Duodenal mucosa (tissue), 2 donors: ENCODE measurements at regions not wholly inside any gene's neighbourhood (a gene's known extent, or its start where the extent isn't known, plus 50 kb on each side); places are given as distances from the start of the nearest gene placed in this dataset.

Experiments
- H3K27ac ChIP-seq: one replicate; pipeline ENCODE4 v1.7.0; 2013; ENCODE audit warnings: low read depth, low read length
- H3K27me3 ChIP-seq, 2 donors: one replicate each; pipeline ENCODE4 v1.7.0; 2013; ENCODE audit warnings: low read length in 2 of 2, control low read depth in 1 of 2; ENCODE audit not compliant: insufficient read depth in 2 of 2, control insufficient read depth in 1 of 2
- H3K36me3 ChIP-seq, 2 donors: one replicate each; pipeline ENCODE4 v1.7.0; 2013; ENCODE audit warnings: low read length in 2 of 2, control low read depth in 1 of 2; ENCODE audit not compliant: insufficient read depth in 2 of 2, control insufficient read depth in 1 of 2
- H3K4me1 ChIP-seq, 2 donors: one replicate each; pipeline ENCODE4 v1.7.0; 2013; ENCODE audit warnings: low read length in 2 of 2, control low read depth in 1 of 2; ENCODE audit not compliant: insufficient read depth in 2 of 2, control insufficient read depth in 1 of 2
- H3K4me3 ChIP-seq, 2 donors: one replicate each; pipeline ENCODE4 v1.7.0; 2013; ENCODE audit warnings: low read length in 2 of 2, low read depth in 1 of 2
- H3K9ac ChIP-seq, 2 donors: one replicate each; pipeline ENCODE4 v1.7.0; 2013; ENCODE audit warnings: low read length in 2 of 2, low read depth in 1 of 2
- H3K9me3 ChIP-seq, 2 donors: one replicate each; pipeline ENCODE4 v1.7.0; 2013; ENCODE audit warnings: low read length in 2 of 2, control low read depth in 1 of 2; ENCODE audit not compliant: control insufficient read depth in 1 of 2

- H3K4me1 ChIP-seq = no peaks in the 10 kb centered on the region
- H3K9me3 ChIP-seq = no peaks in the 10 kb centered on the region
- no peaks in the 10 kb centered on the region for H3K27me3 ChIP-seq
- H3K9ac ChIP-seq = no peak overlapping the region
- no peak overlapping the region for H3K27ac ChIP-seq
- H3K4me3 ChIP-seq = no peak overlapping the region
- no peaks in the 10 kb centered on the region for H3K36me3 ChIP-seq
These were observed 190.0 kb downstream of the PTPN20 start for GRCh38 chr10:47101196-47101595.

GRCh38 chr10:47101807-47102206 is 190.6 kb downstream of the PTPN20 start:
- no peaks in the 10 kb centered on the region for H3K4me1 ChIP-seq
- H3K9me3 ChIP-seq = no peaks in the 10 kb centered on the region
- no peaks in the 10 kb centered on the region for H3K36me3 ChIP-seq
- H3K4me3 ChIP-seq = no peak overlapping the region
- H3K27me3 ChIP-seq = no peaks in the 10 kb centered on the region
- H3K27ac ChIP-seq = no peak overlapping the region
- H3K9ac ChIP-seq = no peak overlapping the region

- Histone ChIP-seq H3K9me3 (no peaks in the 10 kb centered on the region), H3K4me1 (no peaks in the 10 kb centered on the region), H3K4me3 (no peak overlapping the region), H3K27me3 (no peaks in the 10 kb centered on the region), H3K27ac (no peak overlapping the region), H3K9ac (no peak overlapping the region), H3K36me3 (no peaks in the 10 kb centered on the region)
These were observed 192.9 kb downstream of the PTPN20 start for GRCh38 chr10:47104151-47104605.

GRCh38 chr10:47104786-47105385 is 193.7 kb downstream of the PTPN20 start:
- Histone ChIP-seq H3K4me3 (no peak overlapping the region), H3K9ac (no peak overlapping the region), H3K36me3 (no peaks in the 10 kb centered on the region), H3K4me1 (no peaks in the 10 kb centered on the region), H3K27ac (no peak overlapping the region), H3K27me3 (no peaks in the 10 kb centered on the region), H3K9me3 (no peaks in the 10 kb centered on the region)

- no peaks in the 10 kb centered on the region for H3K36me3 ChIP-seq
- H3K9me3 ChIP-seq = no peaks in the 10 kb centered on the region
- no peak overlapping the region for H3K9ac ChIP-seq
- no peak overlapping the region for H3K4me3 ChIP-seq
- no peaks in the 10 kb centered on the region for H3K27me3 ChIP-seq
- no peaks in the 10 kb centered on the region for H3K4me1 ChIP-seq
- H3K27ac ChIP-seq = no peak overlapping the region
These were observed 192.8 kb upstream of the GDF10 start for GRCh38 chr10:47107007-47107747.

GRCh38 chr10:47109906-47110305 is 190.1 kb upstream of the GDF10 start:
- Histone ChIP-seq H3K4me3 (no peak overlapping the region), H3K4me1 (no peaks in the 10 kb centered on the region), H3K9ac (no peak overlapping the region), H3K27ac (no peak overlapping the region), H3K9me3 (no peaks in the 10 kb centered on the region), H3K27me3 (no peaks in the 10 kb centered on the region), H3K36me3 (no peaks in the 10 kb centered on the region)

GRCh38 chr10:47111329-47111862 is 188.6 kb upstream of the GDF10 start:
- Histone ChIP-seq H3K4me1 (no peaks in the 10 kb centered on the region), H3K9ac (no peak overlapping the region), H3K27me3 (no peaks in the 10 kb centered on the region), H3K4me3 (no peak overlapping the region), H3K36me3 (no peaks in the 10 kb centered on the region), H3K27ac (no peak overlapping the region), H3K9me3 (no peaks in the 10 kb centered on the region)

- no peaks in the 10 kb centered on the region for H3K4me1 ChIP-seq
- peaks cover 0 to 3% of the 10 kb centered on the region in 2 donors for H3K27me3 ChIP-seq
- no peak overlapping the region for H3K9ac ChIP-seq
- no peaks in the 10 kb centered on the region for H3K9me3 ChIP-seq
- H3K4me3 ChIP-seq = no peak overlapping the region
- H3K36me3 ChIP-seq = no peaks in the 10 kb centered on the region
- no peak overlapping the region for H3K27ac ChIP-seq
These were observed 187.4 kb upstream of the GDF10 start for GRCh38 chr10:47112612-47113011.

GRCh38 chr10:47113907-47114500 is 186.0 kb upstream of the GDF10 start:
- H3K4me1 ChIP-seq = no peaks in the 10 kb centered on the region
- H3K27ac ChIP-seq = no peak overlapping the region
- peaks cover 0 to 3% of the 10 kb centered on the region in 2 donors for H3K27me3 ChIP-seq
- no peak overlapping the region for H3K4me3 ChIP-seq
- no peak overlapping the region for H3K9ac ChIP-seq
- H3K36me3 ChIP-seq = no peaks in the 10 kb centered on the region
- H3K9me3 ChIP-seq = no peaks in the 10 kb centered on the region

GRCh38 chr10:47114680-47115186 is 185.3 kb upstream of the GDF10 start:
- Histone ChIP-seq H3K4me1 (no peaks in the 10 kb centered on the region), H3K4me3 (no peak overlapping the region), H3K27me3 (peaks cover 0 to 3% of the 10 kb centered on the region in 2 donors), H3K9ac (no peak overlapping the region), H3K9me3 (no peaks in the 10 kb centered on the region), H3K36me3 (no peaks in the 10 kb centered on the region), H3K27ac (no peak overlapping the region)
